ENCODE measurements at regions not wholly inside any gene's neighbourhood (a gene's known extent, or its start where the extent isn't known, plus 50 kb on each side); places are given as distances from the start of the nearest gene placed in this dataset.

DNA sequence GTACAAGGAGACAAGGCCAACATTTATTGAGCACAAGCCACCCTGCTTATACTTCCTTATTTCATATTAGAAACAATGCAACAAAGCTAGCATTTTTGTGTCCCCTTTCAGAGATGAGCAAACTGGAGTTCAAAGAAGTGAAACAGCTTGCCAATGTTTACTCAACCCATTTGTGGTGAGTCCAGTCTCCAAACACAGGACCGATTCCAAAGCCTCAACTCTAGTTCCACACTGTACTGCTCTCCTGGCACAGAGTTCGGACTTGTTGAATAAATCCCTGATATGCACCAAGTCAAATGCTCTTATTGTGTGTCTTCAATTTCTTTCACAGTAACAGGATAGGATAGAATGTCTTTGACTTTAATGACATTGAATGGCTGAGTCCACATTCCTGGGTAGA lies 604.8 kb upstream of the BRINP1 start:
- DNase-seq: no peak

DNA sequence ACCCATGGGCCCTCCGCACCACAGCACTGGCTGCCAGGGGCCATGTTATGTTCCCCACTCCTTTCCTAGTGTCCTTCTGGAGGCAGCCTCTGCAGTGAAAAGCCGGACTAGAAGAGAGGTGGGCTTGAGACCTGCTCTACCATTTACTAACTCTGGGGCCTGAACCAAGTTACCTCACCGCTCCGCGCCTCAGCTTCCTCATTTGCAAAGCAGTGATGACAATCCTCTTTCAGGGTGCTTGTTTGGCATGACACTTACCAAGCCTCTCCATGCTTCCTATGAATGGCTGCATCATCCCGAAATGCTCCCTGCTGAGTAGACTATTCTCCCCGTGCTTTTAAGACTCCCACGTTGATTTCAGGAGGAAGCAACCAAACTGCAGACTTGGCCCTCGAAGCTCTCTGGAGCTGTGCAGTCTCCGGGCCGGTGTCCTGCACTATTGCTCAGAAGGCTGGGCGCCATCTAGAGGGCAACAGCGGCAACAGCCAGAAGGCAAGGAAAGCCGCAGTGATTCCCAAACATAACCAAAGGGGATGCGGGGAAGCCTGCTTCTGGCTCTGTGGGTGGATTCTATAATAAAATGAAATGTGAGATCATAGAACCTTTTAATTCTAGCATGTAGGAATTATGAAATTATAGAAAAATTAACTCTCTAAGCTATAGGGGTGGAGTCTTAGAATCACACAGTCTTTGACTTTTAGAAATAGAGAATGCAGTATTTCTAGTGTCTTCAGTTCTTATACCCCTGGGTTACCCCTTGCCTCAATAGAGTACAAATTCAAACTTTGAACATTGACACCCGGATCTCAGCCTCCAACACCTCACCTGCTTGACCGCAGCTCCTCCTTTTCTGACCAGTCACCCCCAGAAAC lies 599.8 kb upstream of the BRINP1 start:
- DNase-seq: peak; percentile 17

DNA sequence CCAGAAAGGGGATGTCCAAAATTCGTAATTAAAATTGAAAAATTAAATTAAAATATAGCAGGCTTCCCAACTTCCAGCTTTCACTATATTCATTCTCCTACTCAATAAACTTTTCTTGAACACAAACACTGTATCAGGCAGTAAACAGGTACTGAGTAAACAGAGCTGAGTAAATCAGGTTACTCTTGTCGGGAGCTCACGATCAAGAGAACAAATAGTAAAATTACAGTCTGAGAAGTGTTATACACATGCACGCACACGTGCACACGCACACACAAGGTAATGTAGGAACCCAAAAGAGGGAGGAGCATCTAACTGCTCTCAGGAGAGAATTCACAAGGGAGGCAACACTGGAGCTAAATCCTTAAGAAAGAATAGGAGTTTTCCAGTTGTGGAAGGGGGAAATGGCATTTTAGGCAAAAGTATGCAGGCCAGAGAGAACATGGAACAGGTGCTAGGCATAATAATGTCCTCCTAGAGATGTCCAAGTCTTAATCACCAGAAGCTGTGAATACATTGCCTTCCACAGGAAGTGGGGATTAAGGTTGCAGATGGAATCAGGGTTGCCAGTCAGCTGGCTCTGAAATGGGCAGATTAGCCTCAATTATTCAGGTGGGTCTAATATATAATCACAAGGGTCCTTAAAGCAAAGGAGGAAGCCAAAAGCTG lies 598.8 kb upstream of the BRINP1 start:
- no peak for DNase-seq

DNA sequence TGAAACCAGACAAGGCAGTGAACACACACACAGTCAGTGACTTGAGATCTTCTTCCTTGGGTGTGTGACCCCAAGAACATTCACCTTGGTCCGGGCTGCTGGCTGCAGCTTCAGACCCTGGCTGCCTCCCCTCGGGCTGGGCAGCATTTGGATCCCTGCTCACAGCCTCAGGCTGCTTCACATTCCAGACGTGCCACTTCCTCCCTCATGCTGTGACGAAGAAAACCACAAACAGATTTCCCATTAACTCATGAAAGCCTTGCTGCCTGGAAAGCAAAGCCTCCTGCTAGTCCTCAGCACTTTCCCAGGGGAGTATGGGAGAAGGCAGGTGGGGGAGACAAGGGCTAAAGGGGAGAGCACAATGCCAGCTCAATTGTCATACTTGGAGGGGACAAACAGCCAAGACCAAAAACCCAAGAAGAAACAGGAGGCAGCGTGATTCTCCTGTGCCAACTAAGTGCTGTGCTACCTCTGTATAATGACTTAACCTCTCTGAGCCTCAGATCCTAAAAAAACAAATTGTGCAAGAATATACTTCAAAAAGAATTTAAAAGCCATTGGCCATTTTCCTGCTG lies 594.6 kb upstream of the BRINP1 start:
- DNase-seq: no peak

DNA sequence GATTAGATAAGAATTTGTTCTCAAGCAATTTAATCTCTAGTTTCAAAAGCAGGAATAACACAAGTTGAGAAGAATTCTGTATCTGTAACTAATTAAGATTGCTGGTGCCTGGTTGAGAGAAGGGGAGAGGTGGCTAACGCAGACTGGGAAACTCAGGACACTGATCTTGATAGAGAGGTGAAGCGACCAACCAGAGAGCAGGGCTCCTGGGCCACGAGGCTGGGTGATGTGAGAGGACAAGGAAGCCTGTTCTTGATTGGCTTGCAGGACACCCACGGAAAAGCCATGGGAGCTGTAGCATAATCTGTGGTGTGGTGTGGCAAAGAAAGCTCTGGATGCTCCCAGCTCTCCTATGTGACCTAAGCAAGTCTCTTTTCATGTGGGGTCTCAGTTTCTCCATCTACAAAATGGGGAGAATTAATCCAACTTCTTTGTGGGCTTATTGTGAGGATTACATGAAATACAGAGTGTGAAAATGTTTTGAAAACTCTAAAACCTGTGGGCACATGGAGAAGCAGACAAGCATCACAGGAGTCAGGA lies 594.1 kb upstream of the BRINP1 start:
- DNase-seq: no peak

DNA sequence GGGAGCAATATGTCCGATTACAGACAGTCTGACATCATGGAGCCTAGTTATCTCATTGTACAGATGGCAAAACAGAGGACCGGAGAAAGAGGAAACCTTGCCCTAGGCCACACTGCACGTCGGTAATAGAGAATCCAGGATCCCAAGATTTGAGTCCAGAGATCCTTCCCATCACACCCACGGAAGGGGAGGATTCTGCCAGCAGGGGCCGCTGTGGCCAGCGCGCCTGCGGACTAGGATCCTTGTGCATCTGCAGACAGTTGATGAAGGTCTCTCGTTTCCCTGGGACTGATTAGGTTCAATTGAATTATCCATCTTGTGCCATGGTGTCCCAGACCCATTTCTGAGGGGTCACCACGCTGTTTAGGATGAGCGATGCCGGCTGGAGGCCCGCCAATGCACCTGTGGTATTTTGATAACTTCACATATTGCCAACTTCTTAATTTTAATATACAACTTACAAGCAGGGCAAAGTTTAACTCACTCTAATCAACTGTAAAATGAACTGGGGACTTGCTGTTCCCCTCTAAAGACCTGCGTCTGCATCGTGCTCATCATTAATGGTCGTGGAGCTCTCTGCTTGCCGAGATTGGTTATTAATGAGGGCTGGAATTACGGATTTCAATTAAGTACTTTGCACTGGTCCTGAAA lies 592.7 kb upstream of the BRINP1 start:
- no peak for DNase-seq

DNA sequence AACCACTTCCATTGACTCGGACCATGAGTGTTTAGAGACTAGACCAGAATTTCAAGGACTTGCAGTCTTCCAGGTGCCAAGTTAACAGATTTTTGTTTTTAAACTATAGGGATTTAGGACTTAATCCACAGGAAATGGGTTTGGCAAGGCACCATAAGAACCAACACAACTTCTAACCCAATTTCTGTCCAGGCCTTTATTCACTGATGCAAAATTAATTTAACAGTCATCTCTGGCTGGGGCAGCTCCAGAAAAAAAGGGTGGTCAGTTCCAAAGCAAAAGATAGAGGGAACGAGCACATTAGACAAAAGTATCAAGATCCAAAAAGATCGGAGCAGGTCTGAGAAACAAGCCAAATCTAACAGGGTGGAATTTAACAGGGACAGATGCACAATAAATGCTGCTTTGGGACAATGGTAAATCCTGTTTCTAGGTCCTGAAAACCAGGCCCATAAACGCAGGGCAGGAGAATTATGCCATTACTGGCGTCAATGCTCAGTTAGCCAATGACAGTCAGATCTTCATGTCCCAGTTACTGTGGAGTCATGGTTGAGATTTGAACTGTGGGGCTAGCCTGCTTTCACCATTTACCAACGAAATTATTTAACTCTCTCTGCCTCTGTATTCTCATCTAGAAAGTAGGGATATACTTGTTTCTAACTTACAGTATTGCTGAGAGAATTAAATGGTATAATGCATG lies 590.8 kb upstream of the BRINP1 start:
- no peak for DNase-seq

DNA sequence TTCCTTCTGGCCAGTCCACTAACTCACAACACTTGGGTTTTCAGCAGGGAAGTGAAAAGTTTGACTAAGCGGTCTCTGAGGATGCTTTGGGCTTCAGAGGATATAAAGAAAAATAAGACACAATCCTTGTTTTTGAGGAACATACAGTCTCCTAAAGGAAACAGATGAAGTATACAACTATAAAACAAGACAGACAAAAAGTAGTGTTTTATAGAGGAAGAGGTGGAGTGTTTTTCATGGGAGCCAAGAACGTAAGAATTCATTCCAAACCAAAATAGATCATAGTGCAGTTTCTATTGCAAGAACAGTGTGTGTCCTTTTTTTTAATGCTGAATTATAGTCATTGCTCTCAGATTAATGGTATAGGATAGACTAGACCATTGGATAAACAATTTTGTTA lies 586.9 kb upstream of the BRINP1 start:
- DNase-seq: no peak

DNA sequence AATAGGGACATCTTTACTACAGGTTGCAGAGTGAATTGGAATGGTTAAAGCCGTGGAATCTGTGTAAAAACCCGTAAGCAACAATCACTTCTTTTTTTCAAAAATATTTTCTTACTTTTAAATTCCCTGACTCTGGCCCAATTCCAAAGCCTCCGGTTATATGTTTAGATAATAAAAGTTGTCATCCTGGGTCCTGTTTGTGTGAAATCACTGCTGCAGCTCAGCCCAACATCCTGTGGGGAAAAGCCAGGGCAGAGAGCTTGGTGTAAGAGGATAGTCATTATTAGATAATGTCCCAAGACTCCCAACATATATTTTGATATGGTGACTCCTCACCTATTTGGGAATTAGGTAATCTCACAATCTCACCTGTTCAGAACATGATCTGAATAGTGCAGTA lies 586.0 kb upstream of the BRINP1 start:
- no peak for DNase-seq

DNA sequence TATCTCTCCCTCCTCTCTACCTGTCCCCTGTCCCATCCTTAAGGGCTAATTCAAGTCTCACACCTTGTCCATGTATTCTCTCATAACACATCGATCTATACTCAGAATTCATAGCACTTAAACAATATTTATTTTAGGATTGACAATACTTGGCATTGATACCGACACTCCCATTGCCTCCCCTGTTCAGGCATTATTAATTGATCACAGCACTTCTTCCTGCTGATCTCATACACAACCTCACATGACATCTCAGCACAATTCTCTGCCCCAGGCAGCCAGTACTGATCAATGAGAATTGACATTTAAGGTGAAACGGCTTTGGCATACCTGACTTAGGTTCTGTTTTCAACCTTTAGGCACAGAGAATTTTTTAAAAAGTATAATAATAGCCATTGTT lies 582.4 kb upstream of the BRINP1 start:
- DNase-seq: no peak

DNA sequence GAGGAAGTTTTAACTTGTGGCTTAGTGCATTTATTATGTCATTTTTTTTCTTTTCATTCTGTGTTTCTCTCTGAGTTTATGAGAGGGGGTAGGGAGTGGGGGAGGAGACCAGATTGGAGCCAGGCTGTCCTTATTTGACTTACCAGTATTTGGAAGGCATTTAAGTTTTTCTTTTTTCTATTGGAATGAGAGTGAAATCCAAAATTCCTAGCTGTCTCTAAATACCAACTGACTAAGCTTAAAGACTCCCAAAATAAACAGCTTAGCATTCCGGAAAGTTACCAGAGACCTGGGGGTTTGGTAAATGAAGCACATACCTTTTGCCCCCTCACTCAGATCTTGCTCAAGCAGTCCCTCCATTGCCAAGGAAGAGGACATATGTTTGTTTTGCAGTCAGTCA lies 581.9 kb upstream of the BRINP1 start:
- DNase-seq: no peak

DNA sequence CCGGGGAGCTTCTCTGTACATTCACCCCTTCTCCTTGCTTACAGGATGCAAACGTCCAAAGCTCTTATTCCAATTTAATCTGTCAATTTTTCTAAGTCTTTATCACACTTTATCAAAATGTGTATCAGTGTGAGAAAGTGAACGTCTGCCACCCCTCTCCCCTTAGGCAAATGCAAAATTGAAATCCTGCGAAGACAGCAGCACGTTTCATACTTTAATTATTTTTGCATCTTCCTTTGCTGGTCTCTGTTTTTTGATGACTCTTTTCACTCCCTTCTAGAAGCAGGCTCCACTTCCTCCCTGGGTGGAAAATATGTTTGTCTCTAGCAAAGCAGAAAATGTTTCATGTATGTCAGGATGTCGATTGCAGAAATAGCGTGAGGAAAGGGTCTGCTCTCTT lies 576.5 kb upstream of the BRINP1 start:
- DNase-seq: no peak

DNA sequence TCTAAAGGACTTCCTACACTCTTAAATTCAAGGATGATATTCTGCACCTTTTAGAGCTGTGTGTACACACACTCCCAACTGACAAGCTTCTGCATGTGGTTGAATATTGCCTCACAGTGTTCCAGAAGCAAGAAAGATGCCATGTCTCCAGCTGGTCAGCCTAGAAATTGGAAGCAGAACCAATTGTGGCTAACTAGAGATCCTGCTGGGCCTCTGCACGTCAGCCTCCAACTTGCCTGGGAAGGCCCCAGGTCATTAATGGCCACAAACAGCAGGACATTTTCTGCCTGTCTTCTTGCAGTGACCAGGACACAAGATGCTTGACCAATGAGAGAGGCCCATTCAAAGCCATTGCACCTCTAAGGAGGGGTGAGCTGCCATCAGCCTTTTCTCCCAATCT lies 571.9 kb upstream of the BRINP1 start:
- no peak for DNase-seq

DNA sequence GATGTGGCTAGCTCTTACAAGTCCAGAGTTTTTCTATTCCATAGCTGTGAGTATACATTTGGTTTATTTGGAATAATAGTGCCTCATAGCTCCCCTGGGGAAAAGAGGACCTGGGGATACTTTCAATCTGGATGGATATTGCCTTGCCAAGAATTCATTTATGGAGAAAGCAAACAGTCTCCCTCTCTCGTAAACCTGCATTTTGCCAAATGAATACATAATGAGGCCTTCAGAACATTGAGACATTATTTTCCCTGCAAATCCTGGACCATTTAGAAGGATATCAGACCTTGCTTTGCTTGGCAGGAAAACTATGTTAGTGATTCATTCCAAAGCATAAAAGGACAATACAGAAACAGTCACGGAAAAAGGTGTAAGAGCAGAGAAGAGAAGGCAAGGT lies 569.6 kb upstream of the BRINP1 start:
- no peak for DNase-seq

DNA sequence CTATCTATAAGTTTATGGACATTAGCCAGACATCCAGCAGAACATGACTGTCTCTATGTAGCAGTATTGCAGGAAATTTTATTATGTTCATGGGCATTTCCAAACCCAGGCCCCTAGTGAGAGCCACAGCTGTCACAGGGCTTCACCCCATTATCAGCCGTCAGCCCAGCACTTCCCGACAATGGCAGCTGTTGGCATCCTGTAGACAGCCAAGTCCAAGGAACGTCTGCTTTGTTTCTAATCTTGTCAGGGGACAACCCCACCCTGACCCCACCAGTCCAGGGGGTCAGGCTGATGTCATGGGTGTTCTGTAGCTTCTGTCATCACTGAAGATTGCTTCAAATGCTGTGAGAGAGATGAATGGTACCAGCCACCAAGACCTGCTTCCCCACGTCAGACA lies 565.3 kb upstream of the BRINP1 start:
- DNase-seq: no peak

DNA sequence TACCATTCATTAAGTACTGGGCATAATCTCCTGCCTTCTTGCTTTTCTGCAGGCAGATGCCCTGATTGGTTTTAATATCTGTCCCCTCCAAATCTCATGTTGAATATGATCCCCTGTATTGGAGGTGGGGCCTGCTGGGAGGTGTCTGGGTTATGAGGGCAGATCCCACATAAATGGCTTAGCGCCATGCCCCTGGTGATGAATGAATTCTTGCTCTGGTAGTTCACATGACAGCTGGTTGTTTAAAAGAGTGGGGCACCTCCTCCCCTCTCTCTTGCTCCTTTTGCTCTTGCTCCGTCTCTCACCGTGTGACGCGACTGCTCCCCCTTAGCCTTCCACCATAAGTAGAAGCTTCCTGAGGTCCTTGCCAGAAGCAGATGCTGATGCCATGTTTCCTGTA lies 564.0 kb upstream of the BRINP1 start:
- DNase-seq: no peak

DNA sequence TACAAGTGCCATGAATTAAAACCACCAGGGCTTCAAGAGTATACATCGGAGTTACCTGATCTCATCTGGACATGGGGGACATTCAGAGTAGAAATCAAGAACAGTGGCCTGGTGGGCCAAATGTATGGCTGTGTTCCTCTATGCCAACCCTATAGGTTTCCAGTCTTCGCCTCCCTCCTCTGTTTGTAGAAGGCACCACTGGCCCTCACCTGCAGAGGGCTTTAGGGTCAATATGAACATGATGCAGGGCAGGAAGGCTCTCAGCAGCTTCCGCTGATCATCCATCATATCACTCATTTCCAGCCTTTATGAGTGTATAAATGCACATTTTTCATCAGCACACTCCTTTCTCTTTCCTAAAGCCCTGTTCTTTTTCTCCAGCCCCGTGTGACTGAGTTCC lies 555.5 kb upstream of the BRINP1 start:
- no peak for DNase-seq

DNA sequence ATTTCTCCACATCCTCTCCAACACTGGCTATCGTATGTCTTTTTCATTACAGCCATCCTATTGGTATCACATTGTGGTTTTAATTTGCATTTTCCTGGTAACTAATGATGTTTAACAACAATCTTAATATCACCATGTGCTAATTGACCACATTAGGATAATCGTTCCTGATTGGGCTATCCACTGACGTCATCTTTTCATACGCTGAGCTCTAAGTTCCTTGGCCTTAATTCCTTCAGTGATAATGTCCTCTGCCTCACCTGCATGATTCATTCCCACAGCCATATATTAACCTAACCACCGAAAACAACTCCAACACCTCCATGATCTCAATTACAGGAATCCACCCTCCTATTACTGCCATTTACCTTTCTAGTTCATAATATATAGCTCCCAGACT lies 547.9 kb upstream of the BRINP1 start:
- DNase-seq: no peak

DNA sequence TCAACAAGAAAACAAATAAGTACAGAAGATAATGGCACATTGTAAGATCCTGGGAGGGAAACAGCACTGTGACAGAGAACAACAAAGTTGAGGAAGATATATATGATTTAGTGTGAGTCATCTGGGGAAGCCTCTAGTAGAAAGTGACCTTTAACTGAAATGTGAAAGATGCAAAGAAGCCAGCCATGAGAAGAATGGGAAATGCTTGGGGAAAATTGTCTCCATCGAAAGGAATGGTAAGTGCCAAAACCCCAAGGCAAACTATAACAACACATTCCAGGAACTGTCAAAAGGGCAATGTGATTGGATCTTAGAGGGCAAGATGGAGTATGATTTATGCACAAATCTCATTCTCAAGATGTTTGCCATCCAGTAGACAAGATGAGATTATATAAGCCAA lies 537.8 kb upstream of the BRINP1 start:
- DNase-seq: no peak

DNA sequence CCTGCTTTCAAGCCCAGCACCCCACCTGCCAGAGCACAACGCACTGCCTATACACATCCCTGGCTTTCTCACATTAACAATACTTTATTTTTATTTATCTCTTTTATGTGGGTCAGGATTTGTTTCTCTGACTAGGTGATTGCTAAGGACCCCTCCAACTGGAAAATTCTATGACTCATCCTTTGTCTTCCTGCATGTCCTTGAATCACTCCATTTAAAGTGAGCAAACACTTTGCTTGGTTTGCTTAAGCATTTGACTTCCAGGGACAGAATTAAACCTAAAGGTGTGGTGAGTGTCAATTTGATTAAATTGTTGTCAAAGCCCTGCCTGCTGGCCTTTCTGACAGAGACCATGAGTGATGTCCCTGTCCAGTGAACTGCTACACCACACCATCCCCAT lies 536.5 kb upstream of the BRINP1 start:
- peak; percentile 66 for DNase-seq

DNA sequence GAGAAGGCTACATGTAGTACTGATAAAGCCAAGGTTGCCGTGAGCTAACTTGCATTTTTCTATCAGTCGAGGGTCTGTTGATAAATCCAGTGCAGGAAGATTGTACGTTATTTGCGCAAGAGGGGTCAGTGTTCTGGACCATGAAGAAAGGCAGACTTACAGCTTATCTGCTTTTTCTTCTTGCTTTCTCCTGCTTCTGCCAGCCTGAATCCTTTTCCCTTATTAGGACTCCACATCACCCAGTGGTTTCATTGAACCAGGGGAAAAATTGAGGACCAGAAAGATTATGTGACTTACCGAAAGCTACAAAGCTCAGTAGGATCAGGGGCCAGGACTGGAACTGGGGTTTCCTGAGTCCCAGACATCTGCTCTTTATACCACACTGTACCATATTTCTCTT lies 534.6 kb upstream of the BRINP1 start:
- no peak for DNase-seq

DNA sequence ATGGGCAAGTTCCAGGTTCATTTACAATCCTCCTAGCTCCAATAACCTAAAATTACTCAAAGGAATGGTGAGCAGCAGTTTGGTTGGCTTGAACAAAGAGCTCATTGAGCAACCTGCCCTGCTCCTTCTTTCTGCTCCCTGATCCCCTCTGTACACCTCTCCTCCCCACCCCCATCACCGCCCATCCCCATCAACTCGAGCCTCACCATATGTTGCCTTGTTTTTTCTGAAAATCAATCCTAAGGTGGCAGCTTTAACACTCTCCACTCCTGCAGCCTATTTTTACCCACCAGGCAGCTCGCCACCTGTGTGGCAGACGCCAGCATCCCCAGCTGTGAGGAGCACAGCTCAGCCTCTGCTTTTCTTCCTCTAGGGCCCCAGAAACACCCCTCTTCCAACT lies 533.4 kb upstream of the BRINP1 start:
- no peak for DNase-seq

DNA sequence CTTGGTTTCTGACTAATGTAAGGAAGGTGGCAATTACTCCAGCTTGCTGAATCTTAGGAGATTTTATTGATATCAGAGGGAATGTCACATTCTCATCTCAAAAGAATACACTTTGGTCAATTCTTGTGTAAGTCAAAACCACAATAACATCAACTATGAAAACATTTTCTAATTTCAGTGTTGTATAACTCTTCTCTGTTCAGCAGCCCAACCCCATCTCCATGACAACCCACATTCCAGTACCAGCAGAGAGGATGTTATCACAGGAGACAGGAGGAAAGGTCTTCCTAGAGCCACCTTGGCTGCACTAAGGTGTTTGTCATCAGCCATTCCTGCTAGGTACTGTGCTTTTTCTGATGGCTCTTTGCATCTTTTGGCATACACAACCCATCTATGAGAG lies 529.1 kb upstream of the BRINP1 start:
- DNase-seq: no peak

Measured in SHP77 treated with DMSO at 0.1 percent for 48 hours (cell line).